GM19025 (cell line): ENCODE measurements at regions not wholly inside any gene's neighbourhood (a gene's known extent, or its start where the extent isn't known, plus 50 kb on each side); places are given as distances from the start of the nearest gene placed in this dataset.
"Not testable (repeated sequence)": the region's sequence is repeated elsewhere in the genome, so short reads cannot be mapped to it uniquely, and the experiment has no call there.

Experiments used
- ATAC-seq: cut with Tn5 transposase; IDR thresholded peaks from one replicate; pipeline ENCODE4 v1.9.1; 2021; ENCODE audit warnings: mild to moderate bottlenecking, low read depth, moderate library complexity; ENCODE audit not compliant: unreplicated experiment

DNA sequence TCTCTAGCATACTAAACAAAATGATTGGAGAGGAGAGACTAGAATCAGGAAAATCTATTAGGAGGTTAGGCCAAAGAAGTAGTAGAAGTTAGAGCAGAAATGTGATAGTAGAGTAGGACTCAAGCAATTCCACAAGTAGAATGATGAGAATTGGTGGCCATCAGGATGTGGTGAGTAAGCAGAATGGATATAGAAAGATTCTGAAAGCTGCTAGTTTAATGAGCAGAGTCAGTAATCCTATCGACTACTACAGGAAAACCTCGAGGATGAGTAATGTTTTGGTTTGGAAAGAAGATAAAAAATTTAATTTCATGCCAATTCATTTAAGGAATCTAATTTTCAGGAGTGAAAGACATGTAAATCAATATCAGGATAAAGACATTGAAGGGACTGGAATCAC lies 648.3 kb upstream of the PHF14 start:
- no peak for ATAC-seq

DNA sequence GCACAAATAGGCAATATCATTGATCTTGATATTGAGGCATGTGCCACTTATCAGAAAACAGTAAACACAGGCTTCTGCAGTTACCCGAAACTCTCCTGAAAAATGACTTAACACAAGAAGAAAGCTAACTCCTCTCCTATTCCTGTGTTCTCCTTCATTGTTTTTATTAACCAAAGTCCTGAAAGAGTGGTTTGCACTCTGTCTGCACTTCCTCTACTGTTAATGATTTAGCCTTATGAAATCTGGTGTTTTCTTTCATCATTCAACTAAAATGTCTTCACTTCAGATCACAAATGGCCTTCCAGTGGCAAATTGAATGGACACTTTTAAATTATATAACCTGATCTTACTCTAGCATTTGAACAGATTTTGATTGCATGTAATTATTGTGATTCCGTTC lies 630.6 kb upstream of the PHF14 start:
- no peak for ATAC-seq

DNA sequence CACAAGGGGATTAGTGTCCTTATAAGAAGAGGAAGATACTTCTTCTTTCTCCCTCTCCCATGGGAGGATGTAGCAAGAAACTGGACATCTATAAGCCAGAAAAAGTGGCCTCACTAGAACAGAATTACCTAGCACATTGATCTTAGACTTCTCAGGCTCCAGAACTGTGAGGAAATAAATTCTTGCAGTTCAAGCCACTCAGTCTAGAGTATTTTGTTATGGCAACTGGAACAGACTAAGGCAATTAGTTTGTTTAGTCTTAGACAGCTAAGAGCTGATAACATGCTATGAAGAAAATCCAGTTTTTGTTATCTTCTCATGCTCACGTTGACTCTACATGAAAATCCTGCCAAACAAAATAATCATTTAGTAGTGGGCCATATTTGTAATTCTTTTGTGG lies 627.6 kb upstream of the PHF14 start:
- ATAC-seq: no peak

GRCh38 chr7:10355816-10356215 lies 617.9 kb upstream of the PHF14 start:
- ATAC-seq: no peak

GRCh38 chr7:10360050-10360449 lies 613.6 kb upstream of the PHF14 start:
- no peak for ATAC-seq

- ATAC-seq: no peak
Measured at GRCh38 chr7:10401793-10402192, 571.9 kb upstream of the PHF14 start.

GRCh38 chr7:10412422-10413019 lies 561.2 kb upstream of the PHF14 start:
- ATAC-seq: no peak

DNA sequence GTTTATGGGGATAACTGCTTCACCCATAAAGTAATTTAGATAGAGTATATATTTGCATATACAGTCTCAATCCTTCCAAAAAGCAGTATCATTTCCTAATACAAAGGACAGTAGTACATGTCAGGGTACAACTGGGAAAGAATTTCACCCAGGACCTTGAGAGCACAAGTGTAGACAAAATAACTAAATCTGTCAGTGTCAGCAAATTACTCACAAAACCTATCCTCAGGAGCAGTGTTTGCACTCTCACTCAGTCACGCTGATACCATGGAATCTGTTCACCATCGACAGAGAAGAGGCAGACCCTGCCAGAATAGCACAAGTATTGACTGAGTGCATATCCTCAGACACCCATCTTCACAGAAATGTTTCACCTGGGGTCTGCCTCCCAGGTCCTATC lies 554.7 kb upstream of the PHF14 start:
- no peak for ATAC-seq

- ATAC-seq: no peak
Measured at GRCh38 chr7:10429031-10429430, 544.6 kb upstream of the PHF14 start.

GRCh38 chr7:10429511-10429910 lies 544.2 kb upstream of the PHF14 start:
- no peak for ATAC-seq

DNA sequence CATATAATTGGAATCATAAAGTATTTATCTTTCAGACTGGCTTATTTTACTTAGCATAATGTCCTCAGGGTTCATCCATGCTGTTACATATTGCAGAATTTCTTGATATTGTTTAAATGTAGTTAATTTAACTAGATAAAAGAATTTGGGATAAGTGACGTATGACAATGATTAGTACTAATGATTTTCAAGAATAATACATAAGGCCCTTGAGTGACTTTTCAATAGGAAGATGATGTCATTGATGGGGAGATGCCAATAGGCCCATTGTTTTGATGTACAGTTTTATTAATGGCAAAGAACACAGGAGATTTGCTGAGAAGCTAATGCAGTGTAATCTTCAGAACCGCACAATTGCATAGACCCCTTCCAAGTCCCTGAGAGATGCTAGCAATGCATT lies 537.4 kb upstream of the PHF14 start:
- ATAC-seq: no peak

GRCh38 chr7:10439027-10439426 lies 534.6 kb upstream of the PHF14 start:
- no peak for ATAC-seq

DNA sequence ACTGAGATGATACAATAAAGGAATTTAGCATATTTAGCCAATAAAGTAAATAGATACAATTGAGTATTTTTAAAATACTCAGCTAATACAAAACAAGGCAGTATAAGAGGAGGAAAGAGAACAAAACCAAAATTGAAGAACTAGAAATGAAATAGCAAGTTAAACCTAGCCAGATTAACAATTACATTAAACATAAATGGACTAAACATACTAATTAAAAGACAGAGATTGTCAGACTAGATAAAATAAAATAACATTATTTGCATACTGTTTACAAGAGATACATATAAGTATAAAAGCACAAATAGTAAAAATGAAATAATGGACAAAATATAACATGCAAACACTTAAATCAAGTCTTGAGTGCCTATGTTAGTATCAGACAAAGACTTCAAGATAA lies 517.7 kb upstream of the PHF14 start:
- ATAC-seq: no peak

- ATAC-seq: no peak
Measured at GRCh38 chr7:10460474-10460873, 513.2 kb upstream of the PHF14 start.

DNA sequence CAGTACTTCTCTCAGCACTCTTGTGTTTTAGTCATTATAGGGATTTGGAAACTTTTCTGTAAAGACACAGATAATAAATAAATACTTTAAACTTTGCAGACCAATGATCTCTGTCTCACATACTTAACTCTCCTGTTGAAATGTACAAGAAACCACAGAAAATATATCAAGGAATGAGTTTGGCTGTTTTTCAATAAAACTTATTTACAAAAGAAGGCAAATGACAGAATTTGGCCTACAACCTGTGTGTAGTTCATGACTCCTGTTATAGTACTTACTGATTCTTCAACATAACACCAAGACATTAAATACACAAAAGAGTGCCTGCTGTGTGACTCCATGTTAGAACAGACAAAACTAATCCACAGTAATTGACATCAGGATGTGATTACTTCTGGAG lies 510.0 kb upstream of the PHF14 start:
- no peak for ATAC-seq

DNA sequence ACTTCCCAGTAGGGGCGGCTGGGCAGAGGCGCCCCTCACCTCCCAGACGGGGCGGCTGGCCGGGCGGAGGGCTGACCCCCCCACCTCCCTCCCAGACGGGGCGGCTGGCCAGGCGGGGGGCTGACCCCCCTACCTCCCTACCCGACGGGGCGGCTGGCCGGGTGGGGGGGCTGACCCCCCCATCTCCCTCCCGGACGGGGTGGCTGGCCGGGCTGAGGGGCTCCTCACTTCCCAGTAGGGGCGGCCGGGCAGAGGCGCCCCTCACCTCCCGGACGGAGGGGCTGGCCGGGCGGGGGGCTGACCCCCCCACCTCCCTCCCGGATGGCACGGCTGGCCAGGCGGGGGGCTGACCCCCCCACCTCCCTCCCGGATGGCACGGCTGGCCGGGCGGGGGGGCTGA lies 508.1 kb upstream of the PHF14 start:
- ATAC-seq: not testable (repeated sequence)

DNA sequence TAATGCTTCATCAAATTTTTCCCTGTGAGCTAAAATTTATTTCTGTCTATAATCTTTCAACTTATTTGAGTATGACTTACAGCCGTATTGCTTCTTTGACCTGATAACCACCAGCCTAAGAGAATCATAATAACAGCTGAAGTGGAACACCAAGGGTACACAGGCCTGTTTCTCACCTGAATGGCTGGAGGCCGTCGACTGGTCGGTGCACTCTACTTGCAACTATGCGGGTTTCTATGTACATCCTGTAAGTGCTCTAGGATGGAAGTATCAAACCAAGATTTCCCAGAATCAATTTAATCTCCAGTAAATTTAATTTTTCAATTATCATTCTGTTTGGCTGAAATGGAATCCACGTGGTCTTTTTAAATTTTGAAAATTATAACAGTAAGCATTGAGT lies 504.8 kb upstream of the PHF14 start:
- no peak for ATAC-seq

DNA sequence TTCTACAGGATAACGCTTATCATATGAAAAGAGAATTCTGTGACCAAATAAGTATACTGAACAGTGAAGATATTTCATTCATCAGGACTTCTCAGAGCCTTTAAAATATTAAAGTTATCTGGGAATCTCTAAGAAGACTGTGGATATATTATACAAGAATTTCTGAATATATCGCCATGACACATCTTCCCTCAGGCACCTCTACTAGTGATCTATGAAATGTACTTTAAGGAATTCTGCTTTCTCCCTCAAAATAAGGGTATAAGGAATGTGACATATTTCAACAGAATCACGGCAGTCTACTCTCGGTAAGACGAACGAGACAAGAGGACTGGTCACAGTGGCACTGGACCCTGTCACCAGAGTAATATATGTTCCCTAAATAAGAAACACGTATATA lies 504.2 kb upstream of the PHF14 start:
- ATAC-seq: no peak

- no peak for ATAC-seq
Measured at GRCh38 chr7:10471280-10472058, 502.2 kb upstream of the PHF14 start.

- ATAC-seq: no peak
Measured at GRCh38 chr7:10472115-10472514, 501.6 kb upstream of the PHF14 start.

DNA sequence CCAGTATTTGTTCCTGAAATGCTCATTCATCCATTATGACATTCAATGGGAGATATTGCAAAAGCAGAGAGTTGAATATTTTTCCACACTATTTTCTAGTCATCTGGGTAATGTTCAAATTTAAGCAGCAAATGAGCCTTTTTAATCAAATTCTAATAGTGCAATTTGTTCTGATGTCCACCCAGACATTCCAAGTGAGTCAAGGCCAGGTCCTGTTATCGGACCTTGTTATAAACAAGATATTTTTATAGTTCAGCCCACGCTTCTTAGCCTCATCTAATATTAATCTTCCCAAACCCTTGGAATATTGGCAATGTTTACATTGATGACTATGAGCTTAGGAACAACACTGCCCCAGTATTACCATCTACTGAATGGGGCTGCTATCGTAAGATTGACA lies 500.1 kb upstream of the PHF14 start:
- no peak for ATAC-seq

DNA sequence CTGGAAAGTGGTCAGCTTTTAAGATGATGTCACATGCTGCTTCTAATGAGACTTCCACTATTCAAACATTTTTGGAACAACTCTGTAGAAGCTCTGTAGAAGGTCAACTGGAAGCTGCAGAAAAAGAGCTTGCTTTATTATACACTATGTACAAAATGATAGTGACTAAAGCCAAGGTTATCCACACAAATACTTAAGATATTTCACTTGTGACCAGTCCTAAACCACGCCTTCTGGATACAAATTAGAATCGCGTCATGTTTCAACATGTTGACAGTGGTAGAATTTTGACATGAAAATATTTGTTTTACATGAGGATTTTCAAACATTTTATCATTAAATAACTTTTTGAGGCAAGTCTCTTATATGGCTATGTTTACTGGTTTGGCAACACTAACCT lies 499.6 kb upstream of the PHF14 start:
- ATAC-seq: no peak
